Retinal pigment epithelial cell (primary cell): ENCODE measurements at regions not wholly inside any gene's neighbourhood (a gene's known extent, or its start where the extent isn't known, plus 50 kb on each side); places are given as distances from the start of the nearest gene placed in this dataset.

Experiments used
- DNase-seq: peaks from one replicate; pipeline ENCODE4 v3.0.0-alpha.2; 2010; ENCODE audit warnings: low read depth
- H3K4me3 ChIP-seq: 2 replicates; pipeline ENCODE4 v1.5.1; 2011; ENCODE audit warnings: mild to moderate bottlenecking, low read length, control low read depth, moderate library complexity
- TF ChIP-seq, protein P1 (sequence below): conservative IDR thresholded peaks from 2 replicates; pipeline ENCODE4 v1.5.1; 2011; ENCODE audit warnings: low read depth, low read length, control low read depth, inconsistent platforms

- TF ChIP-seq, protein P1, sequence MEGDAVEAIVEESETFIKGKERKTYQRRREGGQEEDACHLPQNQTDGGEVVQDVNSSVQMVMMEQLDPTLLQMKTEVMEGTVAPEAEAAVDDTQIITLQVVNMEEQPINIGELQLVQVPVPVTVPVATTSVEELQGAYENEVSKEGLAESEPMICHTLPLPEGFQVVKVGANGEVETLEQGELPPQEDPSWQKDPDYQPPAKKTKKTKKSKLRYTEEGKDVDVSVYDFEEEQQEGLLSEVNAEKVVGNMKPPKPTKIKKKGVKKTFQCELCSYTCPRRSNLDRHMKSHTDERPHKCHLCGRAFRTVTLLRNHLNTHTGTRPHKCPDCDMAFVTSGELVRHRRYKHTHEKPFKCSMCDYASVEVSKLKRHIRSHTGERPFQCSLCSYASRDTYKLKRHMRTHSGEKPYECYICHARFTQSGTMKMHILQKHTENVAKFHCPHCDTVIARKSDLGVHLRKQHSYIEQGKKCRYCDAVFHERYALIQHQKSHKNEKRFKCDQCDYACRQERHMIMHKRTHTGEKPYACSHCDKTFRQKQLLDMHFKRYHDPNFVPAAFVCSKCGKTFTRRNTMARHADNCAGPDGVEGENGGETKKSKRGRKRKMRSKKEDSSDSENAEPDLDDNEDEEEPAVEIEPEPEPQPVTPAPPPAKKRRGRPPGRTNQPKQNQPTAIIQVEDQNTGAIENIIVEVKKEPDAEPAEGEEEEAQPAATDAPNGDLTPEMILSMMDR: no peak
- no peak for DNase-seq
- no peak overlapping the region for H3K4me3 ChIP-seq
Measured at GRCh38 chr3:139117136-139117675, 72.5 kb upstream of the PRR23C start.

DNA sequence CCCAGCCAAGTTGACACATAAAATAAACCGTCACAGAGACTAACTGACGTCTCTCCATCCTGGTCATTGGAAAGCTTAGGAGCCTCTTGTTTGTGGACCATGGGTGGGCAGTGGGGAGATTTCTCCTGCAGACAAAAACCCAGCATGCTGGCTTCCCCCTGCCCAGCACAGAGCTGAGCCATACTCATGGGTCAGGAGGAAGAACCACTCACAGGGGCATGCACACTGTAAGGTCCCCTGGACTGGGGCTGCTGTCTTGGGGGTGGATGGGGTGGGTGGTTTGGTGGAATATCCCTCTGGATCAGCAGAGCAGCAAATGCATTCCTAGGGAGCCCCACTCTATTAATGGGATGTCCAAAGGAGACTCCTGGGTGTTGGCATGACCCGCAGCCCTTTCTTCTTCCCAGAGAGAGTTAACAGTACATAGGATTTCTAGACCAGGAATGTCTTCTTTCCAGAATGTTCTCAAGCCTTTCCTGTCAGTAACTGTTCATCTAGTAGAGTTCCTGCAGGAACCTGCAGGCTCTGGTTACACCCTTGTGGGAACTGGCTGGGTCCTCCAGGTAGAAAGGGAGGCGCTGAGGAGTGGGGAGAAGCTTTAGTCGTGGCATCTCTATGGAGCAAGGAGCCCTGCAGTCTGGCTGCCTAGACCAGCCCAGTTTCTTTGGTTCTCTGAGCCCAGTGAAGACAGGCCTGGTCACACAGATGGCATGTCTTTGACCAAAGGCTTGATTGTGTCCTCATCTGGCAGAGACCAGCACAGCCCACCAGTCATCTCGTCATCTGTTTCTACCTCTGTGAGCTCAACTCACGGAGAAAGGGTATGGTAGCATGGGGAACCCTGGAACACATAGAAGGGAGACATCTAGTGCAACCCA lies 73.4 kb upstream of the PRR23C start:
- TF ChIP-seq, protein P1: no peak
- H3K4me3 ChIP-seq: no peak overlapping the region
- DNase-seq: no peak

- DNase-seq: no peak
- TF ChIP-seq, protein P1: no peak
- H3K4me3 ChIP-seq: no peak overlapping the region
Measured at GRCh38 chr3:139118835-139119234, 74.1 kb upstream of the PRR23C start.

- H3K4me3 ChIP-seq: no peak overlapping the region
- TF ChIP-seq, protein P1: no peak
- no peak for DNase-seq
Measured at GRCh38 chr3:139119331-139120025, 74.8 kb upstream of the PRR23C start.

DNA sequence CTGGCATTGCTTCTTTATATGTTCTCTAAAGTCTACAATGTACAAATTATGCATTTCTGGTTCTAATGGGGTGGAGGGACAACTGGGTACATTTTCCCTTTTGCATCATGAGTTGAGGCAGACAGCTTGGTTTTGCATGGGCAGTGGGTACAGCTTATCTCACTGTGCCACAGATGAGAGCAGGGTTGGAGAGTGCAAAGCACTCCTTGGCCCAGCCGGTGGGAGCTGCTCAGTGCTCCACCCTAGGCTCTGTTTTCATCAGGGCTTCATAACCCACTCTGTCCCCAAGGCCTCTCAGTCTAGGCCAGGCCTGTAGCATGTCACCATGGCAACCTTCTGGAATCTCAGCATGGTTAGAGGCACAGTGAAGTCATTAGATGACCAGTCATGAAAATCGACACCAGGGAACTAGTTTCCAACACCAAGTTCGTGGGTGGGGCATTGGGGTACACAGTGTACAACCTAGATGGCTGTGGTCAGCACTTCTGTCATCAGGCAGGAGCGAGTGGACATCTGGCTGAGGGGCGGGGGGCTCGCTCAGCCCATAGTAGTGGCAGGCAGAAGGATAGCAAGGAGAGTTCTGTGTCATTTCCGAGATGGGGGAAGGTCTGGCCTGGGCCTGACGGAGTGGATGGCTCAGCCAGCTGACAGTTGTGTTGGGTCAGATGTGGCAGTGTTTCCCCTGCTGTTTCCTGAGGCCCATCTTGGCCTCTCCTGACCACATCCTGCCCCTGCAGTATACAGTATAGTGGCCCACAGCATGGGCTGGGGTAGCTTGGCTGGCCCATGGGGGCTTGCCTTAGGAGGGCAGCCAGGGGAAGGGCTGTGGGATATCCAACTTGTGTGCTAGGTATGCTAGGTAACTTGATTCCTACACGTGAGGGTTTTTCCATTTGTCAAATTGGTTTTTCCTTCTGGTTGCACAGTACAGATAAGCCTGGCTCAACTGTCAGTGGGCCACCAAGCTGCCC lies 75.7 kb upstream of the PRR23C start:
- TF ChIP-seq, protein P1: no peak
- H3K4me3 ChIP-seq: no peak overlapping the region
- no peak for DNase-seq

DNA sequence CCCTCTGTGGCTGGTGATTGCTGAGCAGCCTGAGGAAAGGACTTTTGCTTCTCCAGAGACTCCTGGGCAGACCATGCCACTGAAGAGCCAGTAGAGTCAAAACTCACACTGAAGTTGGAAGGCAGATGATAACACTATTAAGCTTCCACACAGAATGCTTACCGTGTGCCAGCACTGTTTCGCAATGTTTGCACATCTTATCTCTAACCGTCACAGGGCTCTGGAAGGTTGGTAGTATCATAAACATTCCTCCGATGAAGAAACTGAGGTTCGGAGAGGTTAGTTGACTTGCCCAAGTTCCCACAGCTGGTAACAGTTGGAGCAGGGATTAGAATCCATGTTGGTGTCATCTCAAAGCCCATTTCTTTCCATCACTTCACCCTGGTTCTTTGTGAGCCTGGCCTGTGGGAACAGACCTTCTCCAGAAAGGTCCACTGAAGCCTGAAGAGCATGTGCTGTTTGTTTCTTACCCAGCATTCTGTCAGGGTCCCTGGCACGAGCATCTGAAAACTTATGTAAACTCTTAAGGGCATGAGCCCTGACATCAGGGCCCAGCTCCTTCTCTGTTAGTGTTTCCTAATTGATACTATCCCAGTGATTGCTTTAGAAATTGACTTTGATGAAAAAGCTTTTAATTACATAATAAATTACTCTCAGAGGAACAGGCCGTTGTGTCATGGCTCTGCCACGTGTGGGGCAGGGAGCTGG lies 77.0 kb upstream of the PRR23C start:
- DNase-seq: no peak
- H3K4me3 ChIP-seq: no peak overlapping the region
- TF ChIP-seq, protein P1: no peak
